HEK293T (cell line): ENCODE measurements at regions not wholly inside any gene's neighbourhood (a gene's known extent, or its start where the extent isn't known, plus 50 kb on each side); places are given as distances from the start of the nearest gene placed in this dataset.

Experiments used
- CTCF ChIA-PET: fragments of 350-600 bp; formaldehyde crosslinking; extraction: SDS; loops from one replicate; lab custom pipeline; 2021; ENCODE audit warnings: antibody characterized with exemption, inconsistent platforms; lab: Yijun Ruan, JAX
- POLR2A ChIA-PET: fragments of 350-600 bp; formaldehyde crosslinking; extraction: SDS; loops from one replicate; lab custom pipeline; 2020; ENCODE audit warnings: antibody characterized with exemption, inconsistent platforms; lab: Yijun Ruan, JAX
- DNase-seq: peaks from one replicate; pipeline ENCODE4 v3.0.0; 2012; ENCODE audit warnings: mixed read lengths; ENCODE audit errors: extremely low spot score
- ARNT ChIP-seq: fragments of 450-650 bp; IDR thresholded peaks from 2 replicates; pipeline ENCODE4 v1.6.1; 2017; ENCODE audit warnings: mild to moderate bottlenecking
- BHLHE40 ChIP-seq: fragments of 450-650 bp; IDR thresholded peaks from 2 replicates; pipeline ENCODE4 v1.6.1; 2016; ENCODE audit warnings: mild to moderate bottlenecking, moderate library complexity, borderline replicate concordance
- CTBP1 ChIP-seq: fragments of 450-650 bp; IDR thresholded peaks from 2 replicates; pipeline ENCODE4 v1.6.1; 2016; ENCODE audit warnings: borderline replicate concordance
- ELF4 ChIP-seq: fragments of 450-650 bp; IDR thresholded peaks from 2 replicates; pipeline ENCODE4 v1.6.1; 2017; ENCODE audit warnings: antibody characterized with exemption
- FOXA1 ChIP-seq: fragments of 450-650 bp; IDR thresholded peaks from 2 replicates; pipeline ENCODE4 v1.6.1; 2016; ENCODE audit warnings: mild to moderate bottlenecking
- FOXK2 ChIP-seq: fragments of 450-650 bp; IDR thresholded peaks from 2 replicates; pipeline ENCODE4 v1.6.1; 2016; ENCODE audit warnings: mild to moderate bottlenecking
- FOXM1 ChIP-seq: fragments of 450-650 bp; IDR thresholded peaks from 2 replicates; pipeline ENCODE4 v1.6.1; 2017; ENCODE audit warnings: mild to moderate bottlenecking, borderline replicate concordance
- HDGF ChIP-seq: fragments of 450-650 bp; IDR thresholded peaks from 2 replicates; pipeline ENCODE4 v1.6.1; 2017; ENCODE audit warnings: antibody characterized with exemption, borderline replicate concordance
- L3MBTL2 ChIP-seq: fragments of 450-650 bp; conservative IDR thresholded peaks from 2 replicates; pipeline ENCODE4 v1.6.1; 2016; ENCODE audit warnings: mild to moderate bottlenecking
- LEF1 ChIP-seq: fragments of 450-650 bp; IDR thresholded peaks from 2 replicates; pipeline ENCODE4 v1.6.1; 2017; ENCODE audit warnings: mild to moderate bottlenecking, borderline replicate concordance
- NFRKB ChIP-seq: fragments of 450-650 bp; IDR thresholded peaks from 2 replicates; pipeline ENCODE4 v1.6.1; 2016; ENCODE audit warnings: mild to moderate bottlenecking, moderate library complexity
- SP1 ChIP-seq: fragments of 450-650 bp; IDR thresholded peaks from 2 replicates; pipeline ENCODE4 v1.6.1; 2017
- SUZ12 ChIP-seq: fragments of 450-650 bp; IDR thresholded peaks from 2 replicates; pipeline ENCODE4 v1.6.1; 2016; ENCODE audit warnings: mild to moderate bottlenecking
- TARDBP ChIP-seq: fragments of 450-650 bp; IDR thresholded peaks from 2 replicates; pipeline ENCODE4 v1.6.1; 2016
- ZNF384 ChIP-seq: fragments of 450-650 bp; IDR thresholded peaks from 2 replicates; pipeline ENCODE4 v1.6.1; 2016
- TF ChIP-seq, protein P1 (sequence below): fragments of 450-650 bp; IDR thresholded peaks from 2 replicates; pipeline ENCODE4 v1.6.1; 2016

DNA sequence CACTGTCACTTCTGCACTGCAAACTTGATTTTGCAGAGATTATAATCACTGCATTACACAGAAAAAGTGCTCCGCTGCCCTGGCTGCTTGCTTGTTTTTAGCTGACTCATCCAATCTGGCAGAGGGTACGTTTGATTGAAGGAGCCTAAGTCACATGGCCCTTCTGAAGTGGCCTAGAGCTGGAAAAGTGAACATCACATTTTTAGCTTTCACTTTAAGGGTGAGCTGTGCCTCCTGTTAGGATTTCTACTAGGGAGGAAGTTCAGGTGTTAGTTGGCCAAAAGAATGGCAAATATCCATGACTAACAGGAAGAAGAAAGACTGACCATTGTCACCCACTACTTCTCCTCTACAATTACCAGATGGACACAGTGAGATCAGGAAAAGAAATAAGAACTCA, 889.1 kb upstream of the MAP3K7 start:
- TF ChIP-seq HDGF, result no peak
- peak; percentile 9 for DNase-seq
- ChIA-PET POLR2A (no interaction called here), CTCF (no interaction called here)

GRCh38 chr6:91465393-91465792, 878.5 kb upstream of the MAP3K7 start:
- TF ChIP-seq FOXA1 (no peak), ARNT (no peak), ELF4 (no peak), HDGF (no peak), CTBP1 (no peak), FOXK2 (no peak), ZNF384 (no peak), LEF1 (no peak), SUZ12 (no peak), L3MBTL2 (no peak), TARDBP (no peak), BHLHE40 (no peak), NFRKB (no peak)
- TF ChIP-seq, protein P1, sequence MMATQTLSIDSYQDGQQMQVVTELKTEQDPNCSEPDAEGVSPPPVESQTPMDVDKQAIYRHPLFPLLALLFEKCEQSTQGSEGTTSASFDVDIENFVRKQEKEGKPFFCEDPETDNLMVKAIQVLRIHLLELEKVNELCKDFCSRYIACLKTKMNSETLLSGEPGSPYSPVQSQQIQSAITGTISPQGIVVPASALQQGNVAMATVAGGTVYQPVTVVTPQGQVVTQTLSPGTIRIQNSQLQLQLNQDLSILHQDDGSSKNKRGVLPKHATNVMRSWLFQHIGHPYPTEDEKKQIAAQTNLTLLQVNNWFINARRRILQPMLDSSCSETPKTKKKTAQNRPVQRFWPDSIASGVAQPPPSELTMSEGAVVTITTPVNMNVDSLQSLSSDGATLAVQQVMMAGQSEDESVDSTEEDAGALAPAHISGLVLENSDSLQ, result no peak
- ChIA-PET POLR2A (no interaction called here), CTCF (no interaction called here)
- DNase-seq, result no peak

DNA sequence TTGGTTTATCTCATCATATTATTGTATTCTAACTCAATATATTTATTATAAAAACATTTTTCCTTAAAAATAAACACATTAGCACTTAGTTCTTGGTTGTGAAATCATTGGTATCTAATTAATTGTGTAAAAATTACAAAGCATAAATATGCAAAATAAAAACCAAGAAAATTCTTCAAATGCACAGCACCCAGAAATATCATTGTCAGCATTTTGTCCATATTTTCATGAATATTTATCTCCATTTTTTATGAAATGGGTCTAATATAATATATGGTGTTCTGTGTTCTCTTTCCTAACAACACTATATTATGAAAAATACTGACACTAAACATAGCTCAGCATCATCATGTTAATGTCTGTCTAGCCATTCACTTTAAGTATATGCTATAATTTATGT, 877.8 kb upstream of the MAP3K7 start:
- DNase-seq, result no peak
- ChIA-PET POLR2A (no interaction called here), CTCF (no interaction called here)
- no peak for TF ChIP-seq FOXK2
- no peak for TF ChIP-seq LEF1
- TF ChIP-seq HDGF, result no peak
- TF ChIP-seq FOXA1, result no peak
- no peak for TF ChIP-seq TARDBP
- no peak for TF ChIP-seq ZNF384
- TF ChIP-seq BHLHE40, result no peak

GRCh38 chr6:91464201-91464600, 877.3 kb upstream of the MAP3K7 start:
- ChIA-PET CTCF (no interaction called here), POLR2A (no interaction called here)
- DNase-seq, result no peak
- TF ChIP-seq L3MBTL2 (no peak), TARDBP (no peak), ZNF384 (no peak), HDGF (no peak), ARNT (no peak), FOXM1 (no peak), NFRKB (no peak), SP1 (no peak), FOXA1 (no peak), SUZ12 (no peak), LEF1 (no peak), ELF4 (no peak), BHLHE40 (no peak), CTBP1 (no peak), FOXK2 (no peak)
- TF ChIP-seq, protein P1, result no peak

GRCh38 chr6:91462241-91462640, 875.4 kb upstream of the MAP3K7 start:
- no peak for DNase-seq
- POLR2A ChIA-PET, result no interaction called here
- CTCF ChIA-PET, result no interaction called here
- TF ChIP-seq ELF4 (no peak), SP1 (no peak), L3MBTL2 (no peak), TARDBP (no peak), BHLHE40 (no peak), LEF1 (no peak), SUZ12 (no peak), HDGF (no peak), ZNF384 (no peak)

DNA sequence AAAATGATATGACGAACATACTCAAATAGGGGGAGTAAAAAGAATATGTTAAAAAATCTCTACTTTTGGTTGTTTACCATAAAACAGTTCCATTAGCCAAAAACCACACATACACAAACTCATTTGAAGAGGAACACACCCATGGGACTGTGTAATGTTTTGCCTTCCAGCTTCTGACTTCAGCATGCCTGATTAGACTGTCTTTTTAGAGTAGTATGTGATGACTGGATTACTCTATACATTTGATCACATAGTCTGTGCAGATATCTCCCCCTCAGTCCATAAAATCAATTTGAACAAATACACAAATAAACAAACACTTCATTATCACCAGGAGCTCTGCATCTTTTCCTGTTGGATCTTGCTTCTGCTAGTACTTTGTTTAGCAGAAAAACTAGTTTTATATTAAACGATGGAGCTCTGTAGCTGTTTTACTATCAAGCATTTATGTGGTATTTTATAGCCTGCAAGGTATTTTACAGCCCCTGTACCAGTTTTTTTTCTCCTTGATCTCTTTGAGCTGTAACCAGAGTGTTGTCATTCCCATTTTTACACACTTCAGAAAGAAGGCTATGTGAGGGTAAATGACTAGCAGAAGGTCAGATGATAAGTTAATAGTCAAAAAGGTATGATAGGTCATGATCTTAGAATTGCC, 866.5 kb upstream of the MAP3K7 start:
- ChIA-PET CTCF (interaction anchor here (0.7 kb wide), 1 partner anchor 8 kb away, joined by 4 read pairs; no protein-coding TSS in a partner anchor), POLR2A (no interaction called here)
- TF ChIP-seq LEF1, result no peak
- TF ChIP-seq ELF4, result no peak
- TF ChIP-seq ZNF384, result no peak
- no peak for TF ChIP-seq TARDBP
- no peak for TF ChIP-seq ARNT
- TF ChIP-seq HDGF, result no peak
- TF ChIP-seq, protein P1, result no peak
- no peak for TF ChIP-seq FOXK2
- TF ChIP-seq SP1, result no peak
- DNase-seq, result no peak

DNA sequence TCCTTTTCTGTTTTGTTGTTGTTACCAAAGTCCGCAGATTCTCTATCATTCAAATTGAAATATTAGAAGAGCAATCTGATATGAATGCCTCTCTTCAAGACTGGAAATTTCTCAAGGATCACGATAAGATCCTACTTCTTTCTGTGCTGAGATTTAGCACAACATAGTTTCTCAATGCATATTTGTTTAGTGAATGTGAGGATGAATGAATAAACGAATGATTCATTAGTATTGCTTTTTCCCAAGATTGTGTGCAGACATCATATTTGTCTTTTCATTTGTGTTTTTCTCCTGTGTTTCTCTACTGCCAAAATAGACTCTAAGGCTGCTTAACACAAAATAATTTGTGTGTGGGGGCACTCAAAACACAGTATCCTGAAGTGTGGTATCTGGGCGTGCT, 862.7 kb upstream of the MAP3K7 start:
- CTCF ChIA-PET, result no interaction called here
- POLR2A ChIA-PET, result no interaction called here
- no peak for TF ChIP-seq FOXM1
- no peak for TF ChIP-seq L3MBTL2
- TF ChIP-seq, protein P1, result no peak
- TF ChIP-seq TARDBP, result no peak
- no peak for TF ChIP-seq FOXA1
- no peak for TF ChIP-seq SUZ12
- no peak for TF ChIP-seq ELF4
- no peak for TF ChIP-seq NFRKB
- no peak for TF ChIP-seq CTBP1
- no peak for TF ChIP-seq FOXK2
- TF ChIP-seq HDGF, result no peak
- TF ChIP-seq ARNT, result no peak
- TF ChIP-seq BHLHE40, result no peak
- no peak for TF ChIP-seq ZNF384
- DNase-seq, result no peak
